ENCODE measurements at regions not wholly inside any gene's neighbourhood (a gene's known extent, or its start where the extent isn't known, plus 50 kb on each side); places are given as distances from the start of the nearest gene placed in this dataset.

DNA sequence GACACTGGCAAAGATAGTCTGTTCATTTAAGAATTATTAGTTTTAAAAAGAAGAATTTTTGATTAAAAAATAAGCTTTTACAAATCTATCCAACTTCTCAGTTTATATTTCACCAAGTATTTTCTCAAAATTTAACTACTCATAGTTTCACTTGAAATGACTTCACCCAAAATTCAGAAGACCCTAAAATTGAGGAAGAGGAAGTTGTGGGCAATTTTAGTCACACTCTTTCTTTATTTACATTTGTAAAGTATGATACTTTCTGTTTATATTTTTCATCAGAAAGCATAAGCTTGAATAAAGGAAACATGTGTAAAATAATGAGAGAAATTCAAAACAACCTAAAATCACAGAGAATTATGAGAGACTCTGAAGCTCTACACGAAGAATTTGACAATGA lies 278.8 kb upstream of the MEIS1 start:
- TF ChIP-seq ZNF423 (CRISPR knock-in tag; IDR thresholded peaks at IDR 0.05) = no peak
- TF ChIP-seq, protein P1, sequence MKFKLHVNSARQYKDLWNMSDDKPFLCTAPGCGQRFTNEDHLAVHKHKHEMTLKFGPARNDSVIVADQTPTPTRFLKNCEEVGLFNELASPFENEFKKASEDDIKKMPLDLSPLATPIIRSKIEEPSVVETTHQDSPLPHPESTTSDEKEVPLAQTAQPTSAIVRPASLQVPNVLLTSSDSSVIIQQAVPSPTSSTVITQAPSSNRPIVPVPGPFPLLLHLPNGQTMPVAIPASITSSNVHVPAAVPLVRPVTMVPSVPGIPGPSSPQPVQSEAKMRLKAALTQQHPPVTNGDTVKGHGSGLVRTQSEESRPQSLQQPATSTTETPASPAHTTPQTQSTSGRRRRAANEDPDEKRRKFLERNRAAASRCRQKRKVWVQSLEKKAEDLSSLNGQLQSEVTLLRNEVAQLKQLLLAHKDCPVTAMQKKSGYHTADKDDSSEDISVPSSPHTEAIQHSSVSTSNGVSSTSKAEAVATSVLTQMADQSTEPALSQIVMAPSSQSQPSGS (CRISPR knock-in tag; IDR thresholded peaks at IDR 0.05; ENCODE audit: borderline replicate concordance, low read depth) = no peak

All from WTC11 (cell line).